ENCODE measurements at regions not wholly inside any gene's neighbourhood (a gene's known extent, or its start where the extent isn't known, plus 50 kb on each side); places are given as distances from the start of the nearest gene placed in this dataset.
"Not testable (repeated sequence)": the region's sequence is repeated elsewhere in the genome, so short reads cannot be mapped to it uniquely, and the experiment has no call there.

GRCh38 chr16:13489416-13489815 is 430.5 kb upstream of the ERCC4 start:
- not testable (repeated sequence) for TF ChIP-seq CTCF (IDR thresholded peaks at IDR 0.05 in 2 of 3, conservative IDR thresholded peaks at IDR 0.05 in 1 of 3; ENCODE audit: control insufficient read depth in 2 of 3, extremely low read depth in 1 of 3, insufficient read depth in 1 of 3, low read depth in 3 of 3, low read length in 3 of 3); BMI1 (IDR thresholded peaks at IDR 0.05; ENCODE audit: borderline replicate concordance); REST (IDR thresholded peaks at IDR 0.05; ENCODE audit: low read depth, low read length); EP300 (IDR thresholded peaks at IDR 0.05; ENCODE audit: borderline replicate concordance in 1 of 2, control insufficient read depth in 1 of 2, low read depth in 2 of 2, low read length in 2 of 2); TCF3 (IDR thresholded peaks at IDR 0.05; ENCODE audit: borderline replicate concordance, insufficient read depth, low read depth, low read length); CREM (IDR thresholded peaks at IDR 0.05; ENCODE audit: low read depth); FOXM1 (IDR thresholded peaks at IDR 0.05; ENCODE audit: low read depth, low read length); E2F4 (IDR thresholded peaks at IDR 0.05; ENCODE audit: low read depth, low read length); ATF3 (IDR thresholded peaks at IDR 0.05; ENCODE audit: borderline replicate concordance, extremely low read depth, low read depth, low read length)
